CD14-positive monocyte (primary cell): ENCODE measurements at regions not wholly inside any gene's neighbourhood (a gene's known extent, or its start where the extent isn't known, plus 50 kb on each side); places are given as distances from the start of the nearest gene placed in this dataset.

ENCODE experiments used
- DNase-seq, 3 donors: peaks; one replicate each; pipeline ENCODE4 v3.0.0-alpha.2; 2011 to 2022
- H2AFZ ChIP-seq: 2 replicates; pipeline ENCODE4 v1.6.0; 2012; ENCODE audit warnings: mild to moderate bottlenecking, low read depth, low read length, inconsistent platforms; ENCODE audit not compliant: insufficient read depth, poor library complexity, severe bottlenecking
- H3K27ac ChIP-seq, 2 donors: 1 replicate in 1 of 2; 2 replicates in 1 of 2; pipeline ENCODE4 v1.5.1; 2012 to 2013; ENCODE audit warnings: low read length in 2 of 2, control low read depth in 1 of 2, inconsistent platforms in 1 of 2, low read depth in 1 of 2, mild to moderate bottlenecking in 1 of 2
- H3K27me3 ChIP-seq, 2 donors: one replicate each; pipeline versions ENCODE4 v1.6.0 to v1.6.1; 2011 to 2013; ENCODE audit warnings: low read length in 2 of 2; ENCODE audit not compliant: control insufficient read depth in 2 of 2, insufficient read depth in 2 of 2
- H3K36me3 ChIP-seq, 2 donors: replicated peaks in 1 of 2; 1 replicate in 1 of 2; 2 replicates in 1 of 2; pipeline versions ENCODE4 v1.5.1 to v1.6.1; 2012 to 2013; ENCODE audit warnings: low read length in 2 of 2, control low read depth in 1 of 2, inconsistent platforms in 1 of 2, mild to moderate bottlenecking in 1 of 2; ENCODE audit not compliant: insufficient read depth in 2 of 2, control insufficient read depth in 1 of 2
- H3K4me1 ChIP-seq, 2 donors: 1 replicate in 1 of 2; 2 replicates in 1 of 2; pipeline versions ENCODE4 v1.5.1 to v1.6.1; 2012 to 2013; ENCODE audit warnings: low read length in 2 of 2, control low read depth in 1 of 2, inconsistent platforms in 1 of 2, mild to moderate bottlenecking in 1 of 2, moderate library complexity in 1 of 2; ENCODE audit not compliant: insufficient read depth in 2 of 2, control insufficient read depth in 1 of 2
- H3K4me2 ChIP-seq: replicated peaks from 2 replicates; pipeline ENCODE3; 2012; ENCODE audit warnings: low read length, moderate library complexity, mild to moderate bottlenecking; ENCODE audit not compliant: poor library complexity, severe bottlenecking; ENCODE audit errors: extremely low read depth
- H3K4me3 ChIP-seq, 3 experiments: fragments of 200-600 bp in 1 of 3; sonication (generic) in 1 of 3; replicated peaks in 1 of 3; 1 replicate in 2 of 3; 2 replicates in 1 of 3; pipeline ENCODE4 v1.5.1; 2011 to 2013; ENCODE audit warnings: low read length in 3 of 3, mild to moderate bottlenecking in 3 of 3, control low read depth in 2 of 3, low read depth in 2 of 3, inconsistent platforms in 1 of 3, moderate library complexity in 1 of 3
- H3K79me2 ChIP-seq: 2 replicates; pipeline ENCODE4 v1.6.0; 2012; ENCODE audit warnings: mild to moderate bottlenecking, control low read depth, inconsistent platforms, low read length, moderate library complexity; ENCODE audit not compliant: insufficient read depth
- H3K9ac ChIP-seq: 2 replicates; pipeline ENCODE4 v1.6.0; 2017; ENCODE audit warnings: low read length, mild to moderate bottlenecking; ENCODE audit not compliant: insufficient read depth, poor library complexity, severe bottlenecking
- H3K9me3 ChIP-seq, 2 donors: replicated peaks in 1 of 2; 1 replicate in 1 of 2; 2 replicates in 1 of 2; pipeline versions ENCODE4 v1.5.1 to v1.6.1; 2012 to 2013; ENCODE audit warnings: low read length in 2 of 2, control low read depth in 1 of 2; ENCODE audit not compliant: control insufficient read depth in 1 of 2, insufficient read depth in 1 of 2
- H4K20me1 ChIP-seq: 2 replicates; pipeline ENCODE4 v1.6.0; 2012; ENCODE audit warnings: mild to moderate bottlenecking, low read length, control low read depth, moderate library complexity; ENCODE audit not compliant: insufficient read depth
- H3K27ac Mint-ChIP-seq, 7 donors: one replicate each; pipeline ENCODE4 v1.8.0; 2020; ENCODE audit warnings: mild to moderate bottlenecking in 7 of 7, mixed read lengths in 7 of 7, moderate library complexity in 6 of 7, inconsistent platforms in 2 of 7
- H3K27me3 Mint-ChIP-seq, 3 donors: one replicate each; pipeline ENCODE4 v1.8.0; 2021 to 2022; ENCODE audit warnings: low read depth in 3 of 3, mild to moderate bottlenecking in 3 of 3, mixed read lengths in 3 of 3, moderate library complexity in 3 of 3, inconsistent platforms in 1 of 3
- H3K36me3 Mint-ChIP-seq, 2 donors: one replicate each; pipeline ENCODE4 v1.8.0; 2020; ENCODE audit warnings: mixed read lengths in 2 of 2, inconsistent platforms in 1 of 2, mild to moderate bottlenecking in 1 of 2
- H3K4me1 Mint-ChIP-seq: one replicate; pipeline ENCODE4 v1.8.0; 2020; ENCODE audit warnings: mild to moderate bottlenecking, mixed read lengths
- H3K4me3 Mint-ChIP-seq, 2 donors: one replicate each; pipeline ENCODE4 v1.8.0; 2020; ENCODE audit warnings: mild to moderate bottlenecking in 2 of 2, mixed read lengths in 2 of 2, moderate library complexity in 1 of 2
- H3K9me3 Mint-ChIP-seq, 7 donors: one replicate each; pipeline ENCODE4 v1.8.0; 2020 to 2022; ENCODE audit warnings: mixed read lengths in 7 of 7, mild to moderate bottlenecking in 6 of 7, moderate library complexity in 6 of 7, inconsistent platforms in 2 of 7
- CTCF ChIP-seq: fragments of 200-600 bp; IDR thresholded peaks from one replicate; pipeline ENCODE4 v1.8.0; 2022; ENCODE audit warnings: antibody characterized with exemption, mild to moderate bottlenecking
- WGBS: methylation state at CpG from one replicate; pipeline ENCODE4 v1.1.5; 2013; ENCODE audit warnings: missing lambda C conversion rate; ENCODE audit not compliant: insufficient coverage; 5-methylcytosine and 5-hydroxymethylcytosine counted together
- intact Hi-C, 2 donors: fragments of 100-400 bp; cut with micrococcal nuclease; formaldehyde crosslinking; loops; one replicate each; pipeline versions ENCODE4 v1.15.0 to v1.15.1; 2023

GRCh38 chr10:89894051-89894450, 192.7 kb downstream of the KIF20B start:
- no CpG with 5 or more reads among the region's 1 CpG for WGBS

GRCh38 chr10:89900554-89900953, 199.2 kb downstream of the KIF20B start:
- Mint-ChIP-seq H3K36me3 (peaks cover 0 to 2% of the 10 kb centered on the region in 2 donors), H3K4me1 (peaks cover 10% of the 10 kb centered on the region), H3K9me3 (peaks cover 3 to 12% (median 10%) of the 10 kb centered on the region in 7 donors), H3K27me3 (no peaks in the 10 kb centered on the region), H3K4me3 (no peak overlapping the region), H3K27ac (no peak overlapping the region)
- Histone ChIP-seq H3K4me3 (no peak overlapping the region), H4K20me1 (no peaks in the 10 kb centered on the region), H2AFZ (no peak overlapping the region), H3K4me1 (no peaks in the 10 kb centered on the region), H3K36me3 (no peaks in the 10 kb centered on the region), H3K27me3 (no peaks in the 10 kb centered on the region), H3K9ac (no peak overlapping the region), H3K27ac (no peak overlapping the region), H3K9me3 (peaks cover 0 to 6% of the 10 kb centered on the region in 2 donors), H3K4me2 (no peak overlapping the region), H3K79me2 (no peaks in the 10 kb centered on the region)
- intact Hi-C loops = no loop called here
- no peak for TF ChIP-seq CTCF
- 100% methylated on average over 1 of the region's 1 CpG for WGBS
- DNase-seq = no peak

More at GRCh38 chr10:89894051-89894450, 192.7 kb downstream of the KIF20B start:
- H3K4me1 Mint-ChIP-seq = peaks cover 20% of the 10 kb centered on the region
- Histone ChIP-seq H3K36me3 (no peaks in the 10 kb centered on the region), H3K4me3 (no peak overlapping the region), H3K4me2 (no peak overlapping the region), H3K9ac (no peak overlapping the region), H4K20me1 (no peaks in the 10 kb centered on the region), H2AFZ (no peak overlapping the region), H3K9me3 (peaks cover 0 to 6% of the 10 kb centered on the region in 2 donors), H3K27me3 (no peaks in the 10 kb centered on the region), H3K79me2 (no peaks in the 10 kb centered on the region), H3K27ac (no peak overlapping the region), H3K4me1 (peaks cover 15% of the 10 kb centered on the region in 2 donors)
- H3K27ac Mint-ChIP-seq = no peak overlapping the region
- H3K27me3 Mint-ChIP-seq = peaks cover 0 to 2% (median 0%) of the 10 kb centered on the region in 3 donors
- no peak overlapping the region for H3K4me3 Mint-ChIP-seq
- H3K9me3 Mint-ChIP-seq = peaks cover 5 to 15% (median 12%) of the 10 kb centered on the region in 7 donors
- no peak for DNase-seq
- H3K36me3 Mint-ChIP-seq = no peaks in the 10 kb centered on the region
- intact Hi-C loops = no loop called here
- no peak for TF ChIP-seq CTCF
